ENCODE measurements at regions not wholly inside any gene's neighbourhood (a gene's known extent, or its start where the extent isn't known, plus 50 kb on each side); places are given as distances from the start of the nearest gene placed in this dataset.

- TF ChIP-seq CTCF (conservative IDR thresholded peaks at IDR 0.05; ENCODE audit: low read length): no peak
- no peak for TF ChIP-seq EZH2phosphoT487 (IDR thresholded peaks at IDR 0.05; ENCODE audit: borderline replicate concordance)
Observed at GRCh38 chr13:85588359-85588758, 210.9 kb downstream of the SLITRK6 start.
